OCI-M1 (cell line): ENCODE measurements at regions not wholly inside any gene's neighbourhood (a gene's known extent, or its start where the extent isn't known, plus 50 kb on each side); places are given as distances from the start of the nearest gene placed in this dataset.

Experiments used
- DNase-seq: peaks from one replicate; lab custom pipeline; 2025; lab: John Stamatoyannopoulos, UW

- DNase-seq: no peak
Measured at GRCh38 chrX:57848857-57849256, 61.4 kb downstream of the ZXDA start.

GRCh38 chrX:57822818-57823217 lies 87.4 kb downstream of the ZXDA start:
- DNase-seq: no peak

- DNase-seq: no peak
Measured at GRCh38 chrX:57822398-57822797, 87.9 kb downstream of the ZXDA start.

GRCh38 chrX:57821703-57822387 lies 88.4 kb downstream of the ZXDA start:
- peak; percentile 66 for DNase-seq

GRCh38 chrX:57817302-57817701 lies 93.0 kb downstream of the ZXDA start:
- peak; percentile 14 for DNase-seq

- DNase-seq: peak; percentile 18
Measured at GRCh38 chrX:57772637-57773036, 92.6 kb upstream of the NLRP2B start.

GRCh38 chrX:57771689-57772088 lies 91.6 kb upstream of the NLRP2B start:
- no peak for DNase-seq

- DNase-seq: peak; percentile 17
Measured at GRCh38 chrX:57752866-57753265, 72.8 kb upstream of the NLRP2B start.

- no peak for DNase-seq
Measured at GRCh38 chrX:57741107-57741506, 61.0 kb upstream of the NLRP2B start.

GRCh38 chrX:57737881-57738280 lies 57.8 kb upstream of the NLRP2B start:
- no peak for DNase-seq
